GM23338 (cell line): ENCODE measurements at regions not wholly inside any gene's neighbourhood (a gene's known extent, or its start where the extent isn't known, plus 50 kb on each side); places are given as distances from the start of the nearest gene placed in this dataset.
"Not testable (repeated sequence)": the region's sequence is repeated elsewhere in the genome, so short reads cannot be mapped to it uniquely, and the experiment has no call there.

ENCODE experiments used
- EZH2 ChIP-seq: fragments of 200-600 bp; sonication (generic); IDR thresholded peaks from one replicate; pipeline ENCODE4 v1.8.0; 2017; ENCODE audit warnings: antibody characterized with exemption, mild to moderate bottlenecking, low read depth; ENCODE audit not compliant: unreplicated experiment
- EZH2phosphoT487 ChIP-seq: fragments of 200-600 bp; sonication (generic); IDR thresholded peaks from one replicate; pipeline ENCODE4 v1.8.1; 2018; ENCODE audit warnings: antibody characterized with exemption; ENCODE audit not compliant: unreplicated experiment
- POLR2AphosphoS5 ChIP-seq: IDR thresholded peaks from 2 replicates; pipeline ENCODE4 v1.6.1; 2016; ENCODE audit warnings: antibody characterized with exemption, low read depth
- STAT1 ChIP-seq: IDR thresholded peaks from one replicate; pipeline ENCODE4 v1.6.1; 2016; ENCODE audit warnings: antibody characterized with exemption; ENCODE audit not compliant: unreplicated experiment
- TF ChIP-seq, protein P1 (sequence below), 2 experiments: fragments of 200-600 bp in 1 of 2; sonication (generic) in 1 of 2; conservative IDR thresholded peaks; 2 replicates each; pipeline versions ENCODE4 v1.5.1 to v1.6.1; 2016 to 2017; ENCODE audit warnings: antibody characterized with exemption in 2 of 2, low read depth in 2 of 2, mild to moderate bottlenecking in 2 of 2, moderate library complexity in 1 of 2
- TF ChIP-seq, protein P2 (sequence below): IDR thresholded peaks from one replicate; pipeline ENCODE4 v1.6.1; 2018; ENCODE audit warnings: antibody characterized with exemption; ENCODE audit not compliant: unreplicated experiment

DNA sequence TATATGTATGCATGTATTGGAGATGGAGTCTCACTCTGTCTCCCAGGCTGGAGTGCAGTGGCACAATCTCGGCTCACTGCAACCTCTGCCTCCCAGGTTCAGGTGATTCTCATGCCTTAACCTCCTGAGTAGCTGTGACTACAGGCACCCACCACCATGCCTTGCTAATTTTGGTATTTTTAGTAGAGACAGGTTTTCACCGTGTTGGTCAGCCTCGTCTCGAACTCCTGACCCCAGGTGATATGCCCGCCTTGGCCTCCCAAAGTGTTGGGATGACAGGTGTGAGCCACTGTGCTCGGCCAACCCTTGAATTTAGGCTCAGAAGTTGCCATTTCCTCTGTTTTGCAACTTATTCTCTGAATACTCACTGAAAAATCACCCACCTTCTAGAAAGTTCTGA is 4498.0 kb upstream of the OR11H1 start:
- TF ChIP-seq, protein P1, sequence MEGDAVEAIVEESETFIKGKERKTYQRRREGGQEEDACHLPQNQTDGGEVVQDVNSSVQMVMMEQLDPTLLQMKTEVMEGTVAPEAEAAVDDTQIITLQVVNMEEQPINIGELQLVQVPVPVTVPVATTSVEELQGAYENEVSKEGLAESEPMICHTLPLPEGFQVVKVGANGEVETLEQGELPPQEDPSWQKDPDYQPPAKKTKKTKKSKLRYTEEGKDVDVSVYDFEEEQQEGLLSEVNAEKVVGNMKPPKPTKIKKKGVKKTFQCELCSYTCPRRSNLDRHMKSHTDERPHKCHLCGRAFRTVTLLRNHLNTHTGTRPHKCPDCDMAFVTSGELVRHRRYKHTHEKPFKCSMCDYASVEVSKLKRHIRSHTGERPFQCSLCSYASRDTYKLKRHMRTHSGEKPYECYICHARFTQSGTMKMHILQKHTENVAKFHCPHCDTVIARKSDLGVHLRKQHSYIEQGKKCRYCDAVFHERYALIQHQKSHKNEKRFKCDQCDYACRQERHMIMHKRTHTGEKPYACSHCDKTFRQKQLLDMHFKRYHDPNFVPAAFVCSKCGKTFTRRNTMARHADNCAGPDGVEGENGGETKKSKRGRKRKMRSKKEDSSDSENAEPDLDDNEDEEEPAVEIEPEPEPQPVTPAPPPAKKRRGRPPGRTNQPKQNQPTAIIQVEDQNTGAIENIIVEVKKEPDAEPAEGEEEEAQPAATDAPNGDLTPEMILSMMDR (conservative IDR thresholded peaks at IDR 0.05; ENCODE audit: low read depth in 2 of 2): not testable (repeated sequence)
- TF ChIP-seq POLR2AphosphoS5, EZH2phosphoT487, EZH2, STAT1: not testable (repeated sequence)
- TF ChIP-seq, protein P2, sequence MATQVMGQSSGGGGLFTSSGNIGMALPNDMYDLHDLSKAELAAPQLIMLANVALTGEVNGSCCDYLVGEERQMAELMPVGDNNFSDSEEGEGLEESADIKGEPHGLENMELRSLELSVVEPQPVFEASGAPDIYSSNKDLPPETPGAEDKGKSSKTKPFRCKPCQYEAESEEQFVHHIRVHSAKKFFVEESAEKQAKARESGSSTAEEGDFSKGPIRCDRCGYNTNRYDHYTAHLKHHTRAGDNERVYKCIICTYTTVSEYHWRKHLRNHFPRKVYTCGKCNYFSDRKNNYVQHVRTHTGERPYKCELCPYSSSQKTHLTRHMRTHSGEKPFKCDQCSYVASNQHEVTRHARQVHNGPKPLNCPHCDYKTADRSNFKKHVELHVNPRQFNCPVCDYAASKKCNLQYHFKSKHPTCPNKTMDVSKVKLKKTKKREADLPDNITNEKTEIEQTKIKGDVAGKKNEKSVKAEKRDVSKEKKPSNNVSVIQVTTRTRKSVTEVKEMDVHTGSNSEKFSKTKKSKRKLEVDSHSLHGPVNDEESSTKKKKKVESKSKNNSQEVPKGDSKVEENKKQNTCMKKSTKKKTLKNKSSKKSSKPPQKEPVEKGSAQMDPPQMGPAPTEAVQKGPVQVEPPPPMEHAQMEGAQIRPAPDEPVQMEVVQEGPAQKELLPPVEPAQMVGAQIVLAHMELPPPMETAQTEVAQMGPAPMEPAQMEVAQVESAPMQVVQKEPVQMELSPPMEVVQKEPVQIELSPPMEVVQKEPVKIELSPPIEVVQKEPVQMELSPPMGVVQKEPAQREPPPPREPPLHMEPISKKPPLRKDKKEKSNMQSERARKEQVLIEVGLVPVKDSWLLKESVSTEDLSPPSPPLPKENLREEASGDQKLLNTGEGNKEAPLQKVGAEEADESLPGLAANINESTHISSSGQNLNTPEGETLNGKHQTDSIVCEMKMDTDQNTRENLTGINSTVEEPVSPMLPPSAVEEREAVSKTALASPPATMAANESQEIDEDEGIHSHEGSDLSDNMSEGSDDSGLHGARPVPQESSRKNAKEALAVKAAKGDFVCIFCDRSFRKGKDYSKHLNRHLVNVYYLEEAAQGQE: not testable (repeated sequence)
